HG03575 (cell line): ENCODE measurements at regions not wholly inside any gene's neighbourhood (a gene's known extent, or its start where the extent isn't known, plus 50 kb on each side); places are given as distances from the start of the nearest gene placed in this dataset.

Source experiments
- ATAC-seq: cut with Tn5 transposase; IDR thresholded peaks from one replicate; pipeline ENCODE4 v1.9.1; 2021; ENCODE audit not compliant: unreplicated experiment, insufficient number of reproducible peaks, low FRiP score; ENCODE audit errors: extremely low read depth

- ATAC-seq: no peak
Observed at GRCh38 chr18:51907687-51908597, 432.1 kb upstream of the DCC start.

- ATAC-seq: no peak
Observed at GRCh38 chr18:51908598-51908944, 431.4 kb upstream of the DCC start.

DNA sequence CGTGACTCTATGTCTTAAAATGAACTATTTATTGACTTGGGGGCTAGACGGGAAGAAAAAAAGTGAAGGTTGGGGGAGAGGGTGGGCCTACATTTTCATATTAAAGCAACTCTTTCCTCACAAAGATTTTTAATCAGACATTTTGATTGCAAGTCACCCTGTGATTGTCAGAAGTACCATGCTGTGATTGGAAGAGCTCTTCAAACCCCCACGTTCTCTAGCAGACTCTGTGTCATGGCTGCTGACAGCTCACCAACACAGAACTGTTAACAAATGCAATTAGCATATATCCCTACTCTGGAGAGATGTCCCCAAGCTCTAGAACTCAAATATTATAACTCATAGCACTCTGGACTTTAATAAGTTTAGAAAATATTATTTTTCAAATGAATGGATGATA is 428.4 kb upstream of the DCC start:
- no peak for ATAC-seq

GRCh38 chr18:51912381-51912780 is 427.6 kb upstream of the DCC start:
- no peak for ATAC-seq

- no peak for ATAC-seq
Observed at GRCh38 chr18:51915176-51915575, 424.8 kb upstream of the DCC start.

GRCh38 chr18:51921862-51922261 is 418.1 kb upstream of the DCC start:
- no peak for ATAC-seq

- no peak for ATAC-seq
Observed at GRCh38 chr18:51933903-51934302, 406.1 kb upstream of the DCC start.

DNA sequence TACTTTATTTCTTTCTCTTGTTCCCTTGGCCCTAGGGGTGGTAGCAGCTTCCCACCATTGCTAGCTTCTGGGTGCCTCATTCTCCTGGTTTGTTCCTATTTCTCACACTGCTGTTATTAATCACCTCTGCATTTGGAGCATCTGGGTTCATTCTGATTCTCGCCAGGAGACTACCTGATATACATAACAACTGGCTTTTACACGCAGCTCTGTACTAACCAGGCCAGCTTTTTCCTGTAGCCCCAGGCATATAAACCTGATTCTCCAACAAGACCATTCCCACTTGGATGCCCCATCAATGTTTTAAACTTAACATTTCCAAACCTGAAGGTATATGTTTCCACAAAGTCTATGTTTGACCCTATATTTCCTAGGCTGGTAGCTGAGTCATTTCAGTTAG is 403.9 kb upstream of the DCC start:
- no peak for ATAC-seq

- no peak for ATAC-seq
Observed at GRCh38 chr18:51941999-51942398, 398.0 kb upstream of the DCC start.

DNA sequence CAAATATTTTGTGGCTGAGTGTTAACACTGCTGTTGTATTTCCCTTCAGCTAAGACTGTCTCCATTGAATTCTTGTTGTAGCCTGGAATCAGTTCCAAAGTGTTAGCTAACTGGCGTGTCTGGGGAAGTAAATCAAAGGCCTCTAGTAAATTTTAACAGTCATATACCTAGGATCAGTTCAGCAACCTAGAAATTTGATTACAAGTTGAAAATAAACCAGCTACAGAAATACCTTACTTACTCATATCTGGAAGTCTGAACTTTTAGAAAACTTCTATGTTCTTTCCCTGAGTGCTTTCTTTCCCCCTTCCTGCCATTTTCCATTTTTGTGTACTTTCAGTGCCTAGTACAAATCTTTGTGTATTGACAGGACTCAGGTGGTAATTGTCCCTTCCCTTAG is 396.7 kb upstream of the DCC start:
- no peak for ATAC-seq

- no peak for ATAC-seq
Observed at GRCh38 chr18:51946946-51947345, 393.1 kb upstream of the DCC start.

- ATAC-seq: no peak
Observed at GRCh38 chr18:51952844-51953243, 387.2 kb upstream of the DCC start.

GRCh38 chr18:51953521-51953920 is 386.5 kb upstream of the DCC start:
- peak; percentile 91 for ATAC-seq

DNA sequence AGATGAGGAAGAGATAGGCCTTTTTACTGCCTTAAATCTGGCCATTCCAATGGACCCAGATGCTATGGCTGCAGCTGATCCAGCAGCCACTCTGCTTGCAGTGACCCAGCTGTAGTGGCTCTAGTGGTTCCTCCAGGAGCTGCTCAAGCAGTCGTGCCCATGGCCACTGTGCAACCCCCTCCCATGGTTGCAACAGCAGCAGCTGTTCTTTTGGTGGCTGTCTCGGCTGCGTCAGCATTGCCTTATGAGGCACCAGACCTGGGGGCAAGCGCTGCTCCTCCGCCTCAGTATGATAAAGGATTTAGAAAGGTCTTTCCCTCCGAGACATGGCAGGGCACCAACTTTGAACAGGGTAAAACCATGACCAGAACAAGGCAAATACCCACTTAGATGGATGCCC is 384.9 kb upstream of the DCC start:
- ATAC-seq: no peak

GRCh38 chr18:51957001-51957400 is 383.0 kb upstream of the DCC start:
- no peak for ATAC-seq

DNA sequence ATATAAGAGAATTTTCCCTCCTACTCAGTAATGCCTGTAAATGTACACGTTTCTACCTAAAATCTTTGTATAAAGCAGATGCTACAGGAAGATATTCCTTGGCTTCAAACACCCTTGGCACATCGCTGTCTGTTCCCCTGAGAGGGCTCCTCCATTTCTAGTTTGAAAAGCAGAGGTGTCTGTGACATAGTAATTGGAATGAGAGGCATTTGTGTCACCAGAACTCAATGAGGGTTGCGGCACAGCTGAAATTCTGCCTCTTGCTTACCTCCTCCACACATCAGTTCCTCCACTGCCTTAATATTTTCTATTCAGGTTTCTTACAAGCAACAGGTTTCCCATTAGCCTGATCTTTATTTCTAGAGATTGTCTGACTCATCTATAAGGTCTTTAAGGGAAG is 359.9 kb upstream of the DCC start:
- no peak for ATAC-seq

GRCh38 chr18:51988277-51988676 is 351.7 kb upstream of the DCC start:
- ATAC-seq: no peak

- ATAC-seq: no peak
Observed at GRCh38 chr18:51997129-51997528, 342.9 kb upstream of the DCC start.

DNA sequence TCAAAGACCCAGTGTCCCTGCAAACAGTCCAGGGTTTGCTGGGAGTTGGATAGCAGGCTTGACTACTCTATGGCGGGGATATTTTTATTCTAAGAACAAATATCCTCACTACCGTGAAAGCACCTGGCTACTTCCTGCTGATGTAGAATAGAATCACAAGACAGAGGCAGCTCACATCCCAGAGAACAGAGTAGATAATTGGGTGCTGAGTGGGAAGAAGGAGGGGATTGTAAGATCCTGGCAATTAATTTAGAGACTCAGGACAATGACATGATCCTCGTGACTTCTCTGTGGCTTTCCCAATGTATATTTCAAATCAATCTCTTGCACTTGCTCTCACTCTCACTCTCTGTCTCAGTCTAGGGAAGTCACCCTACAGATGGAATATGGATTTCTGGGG is 341.9 kb upstream of the DCC start:
- no peak for ATAC-seq

- ATAC-seq: no peak
Observed at GRCh38 chr18:51998711-51999110, 341.3 kb upstream of the DCC start.

DNA sequence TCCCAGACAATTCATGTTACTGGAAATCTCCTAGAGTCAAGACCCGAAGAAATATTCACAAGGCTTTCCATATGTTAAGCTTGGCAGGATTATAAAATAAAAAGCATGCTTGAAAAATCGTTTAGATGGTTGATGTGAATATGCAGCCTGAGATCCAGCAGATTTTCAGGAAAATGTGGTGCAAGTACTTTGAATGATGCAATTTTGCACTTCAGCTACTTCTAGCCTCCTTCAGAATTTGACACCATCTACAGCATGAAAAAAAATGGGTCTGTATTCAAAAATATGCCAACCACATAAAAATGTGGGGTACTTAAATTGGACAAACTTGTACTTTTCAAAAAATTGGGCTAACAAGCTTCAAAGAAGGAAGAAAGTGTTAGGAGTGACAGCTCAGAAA is 340.6 kb upstream of the DCC start:
- ATAC-seq: no peak
